DOHH2 (cell line): ENCODE measurements at regions not wholly inside any gene's neighbourhood (a gene's known extent, or its start where the extent isn't known, plus 50 kb on each side); places are given as distances from the start of the nearest gene placed in this dataset.

Source experiments
- H3F3A ChIP-seq: fragments of 200-600 bp; sonication (generic), shearing (Covaris generic); 2 replicates; pipeline ENCODE4 v1.6.0; 2016; ENCODE audit warnings: antibody characterized with exemption, mild to moderate bottlenecking; ENCODE audit not compliant: control insufficient read depth, insufficient read depth
- H3K27ac ChIP-seq: fragments of 200-600 bp; sonication (generic); 2 replicates; pipeline ENCODE4 v1.5.1; 2014; ENCODE audit warnings: low read depth, mild to moderate bottlenecking, low read length, moderate library complexity
- H3K27me3 ChIP-seq: fragments of 200-600 bp; sonication (generic); 2 replicates; pipeline ENCODE4 v1.6.1; 2014; ENCODE audit warnings: mild to moderate bottlenecking, low read length, mixed read lengths; ENCODE audit not compliant: control insufficient read depth
- H3K36me3 ChIP-seq: fragments of 200-600 bp; sonication (generic); 2 replicates; pipeline ENCODE4 v1.6.1; 2014; ENCODE audit warnings: mild to moderate bottlenecking, low read length, moderate library complexity, mixed read lengths; ENCODE audit not compliant: control insufficient read depth
- H3K4me1 ChIP-seq: fragments of 200-600 bp; sonication (generic); 2 replicates; pipeline ENCODE4 v1.6.1; 2014; ENCODE audit warnings: mild to moderate bottlenecking, low read length, mixed read lengths; ENCODE audit not compliant: control insufficient read depth
- H3K4me2 ChIP-seq: fragments of 200-600 bp; sonication (generic); 2 replicates; pipeline ENCODE4 v1.6.0; 2014; ENCODE audit warnings: mild to moderate bottlenecking, low read length, moderate library complexity
- H3K4me3 ChIP-seq: fragments of 200-600 bp; sonication (generic); 2 replicates; pipeline ENCODE4 v1.5.1; 2014; ENCODE audit warnings: mild to moderate bottlenecking, low read length, mixed read lengths
- H3K79me2 ChIP-seq: fragments of 200-600 bp; sonication (generic); 2 replicates; pipeline ENCODE4 v1.6.1; 2014; ENCODE audit warnings: mild to moderate bottlenecking, low read length, mixed read lengths; ENCODE audit not compliant: control insufficient read depth
- H3K9me2 ChIP-seq: fragments of 200-600 bp; sonication (generic); replicated peaks from 2 replicates; pipeline ENCODE4 v1.6.1; 2014; ENCODE audit warnings: mild to moderate bottlenecking, low read length, mixed read lengths; ENCODE audit not compliant: control insufficient read depth
- H3K9me3 ChIP-seq: fragments of 200-600 bp; sonication (generic); 2 replicates; pipeline ENCODE4 v1.6.1; 2014; ENCODE audit warnings: antibody characterized with exemption, low read length, mixed read lengths; ENCODE audit not compliant: control insufficient read depth, insufficient read depth
- H4K20me1 ChIP-seq: fragments of 200-600 bp; sonication (generic); 2 replicates; pipeline ENCODE4 v1.6.0; 2014; ENCODE audit warnings: low read depth, mild to moderate bottlenecking, antibody characterized with exemption, low read length, moderate library complexity; ENCODE audit not compliant: control insufficient read depth, insufficient read depth
- CTCF ChIP-seq: fragments of 200-600 bp; sonication (generic); IDR thresholded peaks from one replicate; pipeline ENCODE4 v1.5.1; 2014; ENCODE audit warnings: antibody characterized with exemption, mild to moderate bottlenecking, low read depth, low read length; ENCODE audit not compliant: poor library complexity, severe bottlenecking
- EZH2phosphoT487 ChIP-seq: fragments of 200-600 bp; sonication (generic); IDR thresholded peaks from 2 replicates; pipeline ENCODE4 v1.6.1; 2017; ENCODE audit warnings: borderline replicate concordance, mild to moderate bottlenecking, antibody characterized with exemption, low read length, moderate library complexity, mixed read lengths

GRCh38 chr11:122232985-122233384 is 117.0 kb upstream of the BLID start:
- no peaks in the 10 kb centered on the region for H3K27me3 ChIP-seq
- no peaks in the 10 kb centered on the region for H3F3A ChIP-seq
- no peak overlapping the region for H3K27ac ChIP-seq
- peaks cover 4% of the 10 kb centered on the region; the same call in 1 of the 2 replicates for H3K4me1 ChIP-seq
- H3K9me2 ChIP-seq = no peaks in the 10 kb centered on the region
- H4K20me1 ChIP-seq = no peaks in the 10 kb centered on the region
- no peak overlapping the region for H3K4me2 ChIP-seq
- no peak overlapping the region for H3K4me3 ChIP-seq
- H3K79me2 ChIP-seq = no peaks in the 10 kb centered on the region
- no peaks in the 10 kb centered on the region for H3K9me3 ChIP-seq
- TF ChIP-seq CTCF (no peak), EZH2phosphoT487 (no peak)
- H3K36me3 ChIP-seq = no peaks in the 10 kb centered on the region

- peaks cover 4% of the 10 kb centered on the region; the same call in 1 of the 2 replicates for H3K4me1 ChIP-seq
- no peaks in the 10 kb centered on the region for H4K20me1 ChIP-seq
- no peaks in the 10 kb centered on the region for H3K36me3 ChIP-seq
- H3K9me2 ChIP-seq = no peaks in the 10 kb centered on the region
- no peak overlapping the region for H3K4me2 ChIP-seq
- TF ChIP-seq CTCF (no peak), EZH2phosphoT487 (no peak)
- no peaks in the 10 kb centered on the region for H3K9me3 ChIP-seq
- no peak overlapping the region for H3K4me3 ChIP-seq
- no peak overlapping the region for H3K27ac ChIP-seq
- no peaks in the 10 kb centered on the region for H3K79me2 ChIP-seq
- H3F3A ChIP-seq = no peaks in the 10 kb centered on the region
- no peaks in the 10 kb centered on the region; the same call in 1 of the 2 replicates for H3K27me3 ChIP-seq
Observed at GRCh38 chr11:122230385-122230755, 114.4 kb upstream of the BLID start.

- Histone ChIP-seq H3K79me2 (no peaks in the 10 kb centered on the region), H3K36me3 (no peaks in the 10 kb centered on the region), H3K9me2 (no peaks in the 10 kb centered on the region), H4K20me1 (no peaks in the 10 kb centered on the region), H3K4me3 (no peak overlapping the region), H3K4me1 (peaks cover 4% of the 10 kb centered on the region; the same call in 1 of the 2 replicates), H3K27me3 (no peaks in the 10 kb centered on the region; the same call in 1 of the 2 replicates), H3K9me3 (no peaks in the 10 kb centered on the region), H3K27ac (no peak overlapping the region), H3F3A (no peaks in the 10 kb centered on the region), H3K4me2 (no peak overlapping the region)
- TF ChIP-seq CTCF = no peak
- no peak for TF ChIP-seq EZH2phosphoT487
Observed at GRCh38 chr11:122229481-122230384, 113.7 kb upstream of the BLID start.
